GM12878 (cell line): ENCODE measurements at regions not wholly inside any gene's neighbourhood (a gene's known extent, or its start where the extent isn't known, plus 50 kb on each side); places are given as distances from the start of the nearest gene placed in this dataset.

Experiments used
- ATAC-seq: fragments of 200-7000 bp; cut with Tn5 transposase; 3 replicates; pipeline ENCODE4 v1.9.1; 2020; ENCODE audit warnings: mild to moderate bottlenecking, moderate library complexity
- BruUV-seq: library from RNA; stranded (reverse); fragments of 400-500 nt; replicated peaks from 2 replicates; lab custom pipeline; 2021; lab: Mats Ljungman, UMichigan
- CTCF ChIA-PET: fragments of 300-600 bp; sonication (Branson Sonifier 250); formaldehyde crosslinking; extraction: SDS; loops from one replicate; lab custom pipeline; 2021; ENCODE audit warnings: inconsistent platforms; lab: Yijun Ruan, JAX
- POLR2A ChIA-PET: fragments of 350-600 bp; formaldehyde crosslinking; extraction: SDS; loops from one replicate; lab custom pipeline; 2021; ENCODE audit warnings: inconsistent platforms; lab: Charles Lee
- RAD21 ChIA-PET: fragments of 300-600 bp; sonication (Branson Sonifier 250); formaldehyde crosslinking; loops from one replicate; lab custom pipeline; 2023; ENCODE audit warnings: antibody characterized with exemption; ENCODE audit not compliant: unreplicated experiment; lab: Charles Lee
- SMC1A ChIA-PET: fragments of 300-600 bp; sonication (Branson Sonifier 250); formaldehyde crosslinking; loops from one replicate; lab custom pipeline; 2023; ENCODE audit not compliant: unreplicated experiment, uncharacterized antibody; lab: Charles Lee
- DNase-seq: peaks from one replicate; pipeline ENCODE4 v3.0.0-alpha.2; 2011; ENCODE audit warnings: low read depth, low spot score
- FAIRE-seq: peaks from 3 replicates; lab custom pipeline; 2011; peaks lifted over from hg19 to GRCh38; lab: Jason Lieb, UNC
- H2AFZ ChIP-seq: 2 replicates; pipeline ENCODE4 v1.6.0; 2011; ENCODE audit warnings: low read depth, low read length, control low read depth; ENCODE audit not compliant: control insufficient read depth
- H3K27ac ChIP-seq: 2 replicates; pipeline ENCODE4 v1.5.1; 2011; ENCODE audit warnings: control low read depth; ENCODE audit not compliant: control insufficient read depth, insufficient read depth
- H3K27me3 ChIP-seq, 2 experiments: replicated peaks in 1 of 2; 2 replicates each; pipeline versions ENCODE4 v1.6.0 to v1.6.1; 2011; ENCODE audit warnings: low read length in 1 of 2; ENCODE audit not compliant: control insufficient read depth in 2 of 2, insufficient read depth in 2 of 2
- H3K36me3 ChIP-seq, 2 experiments: 2 replicates each; pipeline ENCODE4 v1.5.1; 2011; ENCODE audit warnings: low read length in 1 of 2; ENCODE audit not compliant: control insufficient read depth in 2 of 2, insufficient read depth in 2 of 2
- H3K4me1 ChIP-seq: 2 replicates; pipeline ENCODE4 v1.6.1; 2011; ENCODE audit warnings: mild to moderate bottlenecking, low read length, moderate library complexity, mixed read lengths; ENCODE audit not compliant: control insufficient read depth, insufficient read depth
- H3K4me2 ChIP-seq: 2 replicates; pipeline ENCODE4 v1.6.0; 2011; ENCODE audit warnings: control low read depth; ENCODE audit not compliant: control insufficient read depth, insufficient read depth
- H3K4me3 ChIP-seq: fragments of 200-600 bp; sonication (generic); 2 replicates; pipeline ENCODE4 v1.5.1; 2016
- H3K79me2 ChIP-seq: 2 replicates; pipeline ENCODE4 v1.6.0; 2011; ENCODE audit warnings: low read length; ENCODE audit not compliant: control insufficient read depth, insufficient read depth
- H3K9ac ChIP-seq: 2 replicates; pipeline ENCODE4 v1.8.0; 2011; ENCODE audit warnings: low read length, control low read depth, mixed read lengths; ENCODE audit not compliant: control insufficient read depth, insufficient read depth
- H3K9me3 ChIP-seq: replicated peaks from 3 replicates; pipeline ENCODE4 v1.5.1; 2011; ENCODE audit warnings: mild to moderate bottlenecking, low read length; ENCODE audit not compliant: control insufficient read depth, insufficient read depth
- H4K20me1 ChIP-seq: 2 replicates; pipeline ENCODE4 v1.6.0; 2011; ENCODE audit not compliant: control insufficient read depth, insufficient read depth
- CBFB ChIP-seq: IDR thresholded peaks from 2 replicates; pipeline ENCODE4 v1.6.1; 2016; ENCODE audit warnings: antibody characterized with exemption, low read depth
- HDAC2 ChIP-seq: fragments of 200-600 bp; sonication (generic); IDR thresholded peaks from 2 replicates; pipeline ENCODE4 v1.6.1; 2017
- NBN ChIP-seq: fragments of 450-650 bp; IDR thresholded peaks from 2 replicates; pipeline ENCODE4 v1.6.1; 2016
- NR2C2 ChIP-seq: IDR thresholded peaks from 2 replicates; pipeline ENCODE4 v1.6.1; 2011; ENCODE audit warnings: borderline replicate concordance, low read depth; ENCODE audit not compliant: control insufficient read depth, insufficient read length
- PKNOX1 ChIP-seq: fragments of 450-650 bp; IDR thresholded peaks from 2 replicates; pipeline ENCODE4 v1.6.1; 2016; ENCODE audit warnings: mild to moderate bottlenecking
- RAD21 ChIP-seq: IDR thresholded peaks from 2 replicates; pipeline ENCODE4 v1.6.1; 2011; ENCODE audit warnings: mild to moderate bottlenecking, low read depth, low read length, moderate library complexity; ENCODE audit not compliant: insufficient read depth
- RELB ChIP-seq: fragments of 450-650 bp; IDR thresholded peaks from 2 replicates; pipeline ENCODE4 v1.6.1; 2017; ENCODE audit warnings: low read depth, mild to moderate bottlenecking, moderate library complexity
- SMARCA5 ChIP-seq: fragments of 450-650 bp; IDR thresholded peaks from 2 replicates; pipeline ENCODE4 v1.6.1; 2017; ENCODE audit warnings: mild to moderate bottlenecking
- YBX1 ChIP-seq: fragments of 450-650 bp; IDR thresholded peaks from 2 replicates; pipeline ENCODE4 v1.6.1; 2016; ENCODE audit warnings: antibody characterized with exemption
- ZBED1 ChIP-seq: IDR thresholded peaks from 2 replicates; pipeline ENCODE4 v1.6.1; 2016; ENCODE audit warnings: borderline replicate concordance
- WGBS: methylation state at CpG from one replicate; pipeline ENCODE4 v1.1.6; 2016; ENCODE audit warnings: low lambda C conversion rate; ENCODE audit not compliant: insufficient replicate concordance, insufficient coverage; ENCODE audit errors: missing lambda C conversion rate; 5-methylcytosine and 5-hydroxymethylcytosine counted together
- in situ Hi-C: fragments of 300-500 bp; cut with MboI; formaldehyde crosslinking; loops from 9 replicates; pipeline ENCODE4 v1.14.3; 2018; ENCODE audit warnings: mixed read lengths
- intact Hi-C: fragments of 100-400 bp; cut with micrococcal nuclease; formaldehyde crosslinking; loops from one replicate; pipeline ENCODE4 v1.14.2; 2022; ENCODE audit not compliant: unreplicated experiment
- TF ChIP-seq, protein P1 (sequence below): fragments of 450-650 bp; IDR thresholded peaks from 2 replicates; pipeline ENCODE4 v1.6.1; 2016; ENCODE audit warnings: mild to moderate bottlenecking
- TF ChIP-seq, protein P2 (sequence below), 3 experiments: IDR thresholded peaks in 2 of 3; conservative IDR thresholded peaks in 1 of 3; 2 replicates each; pipeline ENCODE4 v1.5.1; 2011; ENCODE audit warnings: low read depth in 3 of 3, low read length in 3 of 3, mild to moderate bottlenecking in 3 of 3, control low read depth in 2 of 3, moderate library complexity in 2 of 3, inconsistent platforms in 1 of 3, mixed read lengths in 1 of 3; ENCODE audit not compliant: control insufficient read depth in 2 of 3, insufficient read depth in 1 of 3; ENCODE audit errors: extremely low read depth in 1 of 3
- TF ChIP-seq, protein P3 (sequence below): fragments of 450-650 bp; IDR thresholded peaks from 2 replicates; pipeline ENCODE4 v1.6.1; 2017; ENCODE audit warnings: mild to moderate bottlenecking
- TF ChIP-seq, protein P4 (sequence below): IDR thresholded peaks from 2 replicates; pipeline ENCODE4 v1.6.1; 2012; ENCODE audit warnings: low read depth, low read length, improper control_type of control experiment

- intact Hi-C loops (no loop called here), in situ Hi-C loops (no loop called here)
- FAIRE-seq (no peak), DNase-seq (no peak), ATAC-seq (peak; percentile 96)
- ChIA-PET SMC1A (no interaction called here), POLR2A (no interaction called here), RAD21 (no interaction called here), CTCF (interaction anchor here (1.2 kb wide), 1 partner anchor 91 kb away, joined by 3 read pairs; no protein-coding TSS in a partner anchor)
- peak overlapping the region; percentile 53 for H3K4me3 ChIP-seq
- WGBS, result 4% methylated on average over 60 of the region's 75 CpGs
- no peaks in the 10 kb centered on the region for H3K79me2 ChIP-seq
- no TSS peak for BruUV-seq
- peak overlapping the region; percentile 77 for H3K4me2 ChIP-seq
- H3K4me1 ChIP-seq, result no peaks in the 10 kb centered on the region; the same call in 1 of the 2 replicates
- no peaks in the 10 kb centered on the region for H3K36me3 ChIP-seq
- H4K20me1 ChIP-seq, result no peaks in the 10 kb centered on the region
- H3K9ac ChIP-seq, result peak overlapping the region; percentile 34; the same call in 1 of the 2 replicates
- no peaks in the 10 kb centered on the region for H3K9me3 ChIP-seq
- H2AFZ ChIP-seq, result peak overlapping the region; percentile 98
- H3K27me3 ChIP-seq, result peaks cover 0 to 2% of the 10 kb centered on the region in 2 experiments; a peak in 1 of 4 replicates
- no peak overlapping the region for H3K27ac ChIP-seq
- TF ChIP-seq NR2C2, result no peak
- no peak for TF ChIP-seq SMARCA5
- no peak for TF ChIP-seq HDAC2
- TF ChIP-seq, protein P1, sequence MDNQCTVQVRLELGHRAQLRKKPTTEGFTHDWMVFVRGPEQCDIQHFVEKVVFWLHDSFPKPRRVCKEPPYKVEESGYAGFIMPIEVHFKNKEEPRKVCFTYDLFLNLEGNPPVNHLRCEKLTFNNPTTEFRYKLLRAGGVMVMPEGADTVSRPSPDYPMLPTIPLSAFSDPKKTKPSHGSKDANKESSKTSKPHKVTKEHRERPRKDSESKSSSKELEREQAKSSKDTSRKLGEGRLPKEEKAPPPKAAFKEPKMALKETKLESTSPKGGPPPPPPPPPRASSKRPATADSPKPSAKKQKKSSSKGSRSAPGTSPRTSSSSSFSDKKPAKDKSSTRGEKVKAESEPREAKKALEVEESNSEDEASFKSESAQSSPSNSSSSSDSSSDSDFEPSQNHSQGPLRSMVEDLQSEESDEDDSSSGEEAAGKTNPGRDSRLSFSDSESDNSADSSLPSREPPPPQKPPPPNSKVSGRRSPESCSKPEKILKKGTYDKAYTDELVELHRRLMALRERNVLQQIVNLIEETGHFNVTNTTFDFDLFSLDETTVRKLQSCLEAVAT, result peak; percentile 61
- TF ChIP-seq, protein P2, sequence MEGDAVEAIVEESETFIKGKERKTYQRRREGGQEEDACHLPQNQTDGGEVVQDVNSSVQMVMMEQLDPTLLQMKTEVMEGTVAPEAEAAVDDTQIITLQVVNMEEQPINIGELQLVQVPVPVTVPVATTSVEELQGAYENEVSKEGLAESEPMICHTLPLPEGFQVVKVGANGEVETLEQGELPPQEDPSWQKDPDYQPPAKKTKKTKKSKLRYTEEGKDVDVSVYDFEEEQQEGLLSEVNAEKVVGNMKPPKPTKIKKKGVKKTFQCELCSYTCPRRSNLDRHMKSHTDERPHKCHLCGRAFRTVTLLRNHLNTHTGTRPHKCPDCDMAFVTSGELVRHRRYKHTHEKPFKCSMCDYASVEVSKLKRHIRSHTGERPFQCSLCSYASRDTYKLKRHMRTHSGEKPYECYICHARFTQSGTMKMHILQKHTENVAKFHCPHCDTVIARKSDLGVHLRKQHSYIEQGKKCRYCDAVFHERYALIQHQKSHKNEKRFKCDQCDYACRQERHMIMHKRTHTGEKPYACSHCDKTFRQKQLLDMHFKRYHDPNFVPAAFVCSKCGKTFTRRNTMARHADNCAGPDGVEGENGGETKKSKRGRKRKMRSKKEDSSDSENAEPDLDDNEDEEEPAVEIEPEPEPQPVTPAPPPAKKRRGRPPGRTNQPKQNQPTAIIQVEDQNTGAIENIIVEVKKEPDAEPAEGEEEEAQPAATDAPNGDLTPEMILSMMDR (IDR thresholded peaks at IDR 0.05 in 2 of 3, conservative IDR thresholded peaks at IDR 0.05 in 1 of 3; ENCODE audit: control insufficient read depth in 2 of 3, extremely low read depth in 1 of 3, insufficient read depth in 1 of 3, low read depth in 3 of 3, low read length in 3 of 3), result 0 out of 6 replicates have a peak, but pooled peaks of 1 of the 3 experiments have one; percentile 6
- no peak for TF ChIP-seq ZBED1
- TF ChIP-seq NBN, result peak; percentile 58; the same call in 1 of the 2 replicates
- 0 out of 2 replicates have a peak, but pooled peaks have one; percentile 54 for TF ChIP-seq YBX1
- TF ChIP-seq, protein P3, sequence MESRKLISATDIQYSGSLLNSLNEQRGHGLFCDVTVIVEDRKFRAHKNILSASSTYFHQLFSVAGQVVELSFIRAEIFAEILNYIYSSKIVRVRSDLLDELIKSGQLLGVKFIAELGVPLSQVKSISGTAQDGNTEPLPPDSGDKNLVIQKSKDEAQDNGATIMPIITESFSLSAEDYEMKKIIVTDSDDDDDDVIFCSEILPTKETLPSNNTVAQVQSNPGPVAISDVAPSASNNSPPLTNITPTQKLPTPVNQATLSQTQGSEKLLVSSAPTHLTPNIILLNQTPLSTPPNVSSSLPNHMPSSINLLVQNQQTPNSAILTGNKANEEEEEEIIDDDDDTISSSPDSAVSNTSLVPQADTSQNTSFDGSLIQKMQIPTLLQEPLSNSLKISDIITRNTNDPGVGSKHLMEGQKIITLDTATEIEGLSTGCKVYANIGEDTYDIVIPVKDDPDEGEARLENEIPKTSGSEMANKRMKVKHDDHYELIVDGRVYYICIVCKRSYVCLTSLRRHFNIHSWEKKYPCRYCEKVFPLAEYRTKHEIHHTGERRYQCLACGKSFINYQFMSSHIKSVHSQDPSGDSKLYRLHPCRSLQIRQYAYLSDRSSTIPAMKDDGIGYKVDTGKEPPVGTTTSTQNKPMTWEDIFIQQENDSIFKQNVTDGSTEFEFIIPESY, result no peak
- no peak for TF ChIP-seq CBFB
- no peak for TF ChIP-seq RELB
- TF ChIP-seq RAD21, result no peak
- TF ChIP-seq, protein P4, sequence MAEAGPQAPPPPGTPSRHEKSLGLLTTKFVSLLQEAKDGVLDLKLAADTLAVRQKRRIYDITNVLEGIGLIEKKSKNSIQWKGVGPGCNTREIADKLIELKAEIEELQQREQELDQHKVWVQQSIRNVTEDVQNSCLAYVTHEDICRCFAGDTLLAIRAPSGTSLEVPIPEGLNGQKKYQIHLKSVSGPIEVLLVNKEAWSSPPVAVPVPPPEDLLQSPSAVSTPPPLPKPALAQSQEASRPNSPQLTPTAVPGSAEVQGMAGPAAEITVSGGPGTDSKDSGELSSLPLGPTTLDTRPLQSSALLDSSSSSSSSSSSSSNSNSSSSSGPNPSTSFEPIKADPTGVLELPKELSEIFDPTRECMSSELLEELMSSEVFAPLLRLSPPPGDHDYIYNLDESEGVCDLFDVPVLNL, result no peak
- no peak for TF ChIP-seq PKNOX1
These were observed 49.6 kb upstream of the FOXE1 start for GRCh38 chr9:97803167-97804058.
